Choroid plexus epithelial cell (primary cell): ENCODE measurements at regions not wholly inside any gene's neighbourhood (a gene's known extent, or its start where the extent isn't known, plus 50 kb on each side); places are given as distances from the start of the nearest gene placed in this dataset.
A peak's percentile ranks its signal among the peaks of the same experiment; 100 is the strongest.

Source experiments
- DNase-seq: peaks from one replicate; pipeline ENCODE4 v3.0.0-alpha.2; 2010; ENCODE audit warnings: low read depth
- H3K4me3 ChIP-seq: 2 replicates; pipeline ENCODE4 v1.5.1; 2011; ENCODE audit warnings: low read depth, mild to moderate bottlenecking, control low read depth, low read length, moderate library complexity
- CTCF ChIP-seq: conservative IDR thresholded peaks from 2 replicates; pipeline ENCODE4 v1.5.1; 2011; ENCODE audit warnings: low read depth, mild to moderate bottlenecking, control low read depth, inconsistent platforms, low read length, moderate library complexity

- no peak for TF ChIP-seq CTCF
- no peak overlapping the region for H3K4me3 ChIP-seq
- no peak for DNase-seq
These were observed 913.1 kb downstream of the AACS start for GRCh38 chr12:125978286-125978685.

- no peak for TF ChIP-seq CTCF
- H3K4me3 ChIP-seq, result no peak overlapping the region
- no peak for DNase-seq
These were observed 916.5 kb downstream of the AACS start for GRCh38 chr12:125981610-125982253.

- peak; percentile 1 for DNase-seq
- H3K4me3 ChIP-seq, result peak overlapping the region; percentile 16
- no peak for TF ChIP-seq CTCF
These were observed 918.0 kb downstream of the AACS start for GRCh38 chr12:125983094-125983783.

DNA sequence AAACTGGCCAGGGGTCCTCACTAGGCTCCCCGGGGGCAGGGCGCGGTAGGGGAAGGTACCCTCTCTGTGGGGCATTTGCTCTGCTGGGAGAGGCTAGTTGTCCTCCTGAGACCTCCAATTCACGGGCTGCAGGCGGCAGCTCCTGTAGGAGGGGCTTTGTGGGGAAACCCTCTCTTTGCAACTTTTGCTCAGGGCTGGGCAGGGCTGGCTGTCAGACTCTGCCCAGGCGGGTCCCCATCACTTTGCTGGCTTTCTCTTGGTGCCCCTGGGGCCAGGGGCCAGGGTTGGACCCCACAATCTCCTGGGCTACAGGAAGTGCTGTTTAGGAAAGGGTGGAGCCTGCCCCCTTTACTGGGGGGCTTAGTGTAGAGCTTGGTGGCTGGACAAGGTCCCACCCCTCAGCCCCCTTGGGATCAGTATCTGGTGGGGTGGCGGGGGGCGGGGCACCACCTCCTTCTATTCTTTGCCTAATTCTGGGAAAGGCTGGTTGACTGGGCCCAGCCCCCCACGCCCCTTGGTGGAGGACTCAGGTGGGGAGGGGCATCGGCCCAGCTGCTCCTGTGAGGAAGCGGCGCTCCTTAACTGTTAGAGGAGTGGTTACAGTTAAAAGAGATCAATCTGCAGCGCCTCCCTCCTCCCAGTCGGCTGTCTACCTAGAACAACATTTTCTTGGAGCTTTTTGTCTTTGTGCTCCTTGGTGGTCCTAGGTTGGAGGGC lies 918.7 kb downstream of the AACS start:
- peak overlapping the region; percentile 16 for H3K4me3 ChIP-seq
- TF ChIP-seq CTCF, result no peak
- no peak for DNase-seq

GRCh38 chr12:125988545-125988944 lies 923.3 kb downstream of the AACS start:
- H3K4me3 ChIP-seq, result no peak overlapping the region
- TF ChIP-seq CTCF, result no peak
- DNase-seq, result no peak

GRCh38 chr12:125989696-125990095 lies 924.5 kb downstream of the AACS start:
- no peak for TF ChIP-seq CTCF
- no peak overlapping the region for H3K4me3 ChIP-seq
- DNase-seq, result no peak
